ENCODE measurements at regions not wholly inside any gene's neighbourhood (a gene's known extent, or its start where the extent isn't known, plus 50 kb on each side); places are given as distances from the start of the nearest gene placed in this dataset.

DNA sequence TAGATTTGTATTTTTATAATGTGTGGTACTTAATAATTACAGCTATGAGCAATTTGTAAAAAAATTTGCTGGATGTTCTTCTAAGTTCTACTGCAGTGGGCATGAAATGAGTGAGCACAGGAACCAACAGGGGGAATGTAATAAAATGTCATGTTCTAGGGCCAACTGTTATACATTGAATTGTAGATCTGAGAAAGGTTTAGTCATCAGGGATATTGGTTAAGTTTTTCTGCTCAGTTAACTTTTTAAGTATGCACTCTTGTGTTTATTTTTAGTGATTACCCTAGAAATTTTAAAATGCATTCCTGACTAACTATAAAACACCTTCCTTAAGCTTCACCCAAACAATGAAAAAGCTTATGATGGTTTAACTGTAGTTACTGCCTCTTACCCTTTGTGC, 101.8 kb downstream of the CAND1 start:
- FAIRE-seq (no peak), DNase-seq (ENCODE audit: low read depth, low spot score) (no peak)
- no TSS peak for BruUV-seq (replicated peaks)
- dilution Hi-C loops (cut with MboI; ENCODE audit: extremely low pct_ligation_motif_present, low sequenced_read_pairs), result no loop called here
- Histone ChIP-seq H3K36me3 (ENCODE audit: control insufficient read depth in 2 of 2, extremely low read depth in 1 of 2, insufficient read depth in 2 of 2, low read length in 2 of 2) (no peaks in the 10 kb centered on the region), H3K79me2 (ENCODE audit: control insufficient read depth, insufficient read depth, low read length) (no peaks in the 10 kb centered on the region), H3K4me2 (ENCODE audit: insufficient read depth, low read length) (no peak overlapping the region), H3K27me3 (ENCODE audit: control insufficient read depth in 2 of 2, insufficient read depth in 2 of 2, low read length in 2 of 2) (no peaks in the 10 kb centered on the region), H3K4me1 (ENCODE audit: control insufficient read depth, extremely low read depth, insufficient read depth, low read length) (no peaks in the 10 kb centered on the region), H3K9me1 (replicated peaks; ENCODE audit: control insufficient read depth, extremely low read depth, insufficient read depth, low read length) (no peaks in the 10 kb centered on the region), H3K9me3 (replicated peaks; ENCODE audit: control insufficient read depth, insufficient read depth, low read length) (no peaks in the 10 kb centered on the region), H4K20me1 (replicated peaks; ENCODE audit: control insufficient read depth, extremely low read depth, insufficient read depth, low read length) (no peaks in the 10 kb centered on the region), H3K27ac (ENCODE audit: insufficient read depth, low read depth, low read length) (no peak overlapping the region), H2AFZ (ENCODE audit: low read depth, low read length) (no peak overlapping the region), H3K9ac (replicated peaks; ENCODE audit: extremely low read depth, insufficient read depth, low read length) (no peak overlapping the region), H3K4me3 (replicated peaks in 1 of 3; ENCODE audit: insufficient read depth in 1 of 3, low read depth in 1 of 3, low read length in 3 of 3) (no peak overlapping the region)
- ChIA-PET POLR2A (no interaction called here), CTCF (interaction anchor here (1.3 to 2.7 kb wide), 3 partner anchors 15 to 572 kb away, joined by 4 to 18 read pairs (median 11); no protein-coding TSS in a partner anchor)
- TF ChIP-seq FOS (IDR thresholded peaks at IDR 0.05; ENCODE audit: borderline replicate concordance, insufficient read depth, low read length), result no peak
- TF ChIP-seq POLR2AphosphoS5 (IDR thresholded peaks at IDR 0.05; ENCODE audit: insufficient read depth, low read depth, low read length), result no peak
- TF ChIP-seq POLR2A (IDR thresholded peaks at IDR 0.05; ENCODE audit: low read depth, low read length), result no peak
- no peak for TF ChIP-seq CTCF (IDR thresholded peaks at IDR 0.05; ENCODE audit: extremely low read depth in 1 of 2, insufficient read depth in 1 of 2, low read depth in 1 of 2, low read length in 2 of 2)
- TF ChIP-seq MYC (IDR thresholded peaks at IDR 0.05; ENCODE audit: low read depth, low read length), result no peak
- no peak for TF ChIP-seq MAX (IDR thresholded peaks at IDR 0.05; ENCODE audit: insufficient read depth, insufficient read length)
- no peak for TF ChIP-seq EZH2 (IDR thresholded peaks at IDR 0.05; ENCODE audit: borderline replicate concordance, low read depth, low read length, severe bottlenecking)
- TF ChIP-seq JUN (IDR thresholded peaks at IDR 0.05; ENCODE audit: borderline replicate concordance, insufficient read depth, insufficient read length, low read depth), result no peak
- no peak for TF ChIP-seq GATA2 (IDR thresholded peaks at IDR 0.05; ENCODE audit: insufficient read depth, insufficient read length, low read depth, low read length)
- intact Hi-C loops (cut with micrococcal nuclease), result no loop called here
